ENCODE measurements at regions not wholly inside any gene's neighbourhood (a gene's known extent, or its start where the extent isn't known, plus 50 kb on each side); places are given as distances from the start of the nearest gene placed in this dataset.

GRCh38 chr1:232393444-232394146 is 236.3 kb downstream of the SIPA1L2 start:
- TF ChIP-seq MAX (IDR thresholded peaks at IDR 0.05) (no peak), USF1 (IDR thresholded peaks at IDR 0.05) (no peak), CREB1 (IDR thresholded peaks at IDR 0.05; ENCODE audit: low read depth) (no peak), EP300 (IDR thresholded peaks at IDR 0.05; ENCODE audit: borderline replicate concordance) (no peak)
